ENCODE measurements at regions not wholly inside any gene's neighbourhood (a gene's known extent, or its start where the extent isn't known, plus 50 kb on each side); places are given as distances from the start of the nearest gene placed in this dataset.

DNA sequence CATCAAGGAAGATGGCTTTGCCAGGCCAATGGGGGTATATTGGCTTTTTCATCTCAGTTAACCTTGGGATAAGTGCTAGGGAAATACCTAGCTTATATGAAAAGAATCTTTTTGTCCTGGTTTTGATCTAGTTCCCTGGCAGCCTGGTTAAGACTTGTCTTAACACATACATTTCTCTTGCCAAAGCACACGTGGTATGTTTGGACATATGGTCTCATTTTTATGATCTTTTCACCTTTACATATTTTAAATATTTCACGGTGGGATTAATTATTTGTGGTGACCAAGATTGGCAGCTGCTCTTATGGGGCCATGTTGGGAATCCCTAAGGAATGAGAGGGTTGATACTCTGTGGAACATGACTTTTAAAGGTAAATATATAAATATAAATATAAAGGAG is 312.5 kb downstream of the NPR3 start:
- intact Hi-C loops (cut with micrococcal nuclease), result no loop called here
- Mint-ChIP-seq H3K27me3 (no peaks in the 10 kb centered on the region), H3K27ac (no peak overlapping the region), H3K4me3 (no peak overlapping the region), H3K4me1 (ENCODE audit: low read depth) (no peaks in the 10 kb centered on the region), H3K9me3 (no peaks in the 10 kb centered on the region), H3K36me3 (ENCODE audit: low read depth) (no peaks in the 10 kb centered on the region)
- ChIA-PET POLR2A (no interaction called here), CTCF (no interaction called here)
- TF ChIP-seq, protein P1, sequence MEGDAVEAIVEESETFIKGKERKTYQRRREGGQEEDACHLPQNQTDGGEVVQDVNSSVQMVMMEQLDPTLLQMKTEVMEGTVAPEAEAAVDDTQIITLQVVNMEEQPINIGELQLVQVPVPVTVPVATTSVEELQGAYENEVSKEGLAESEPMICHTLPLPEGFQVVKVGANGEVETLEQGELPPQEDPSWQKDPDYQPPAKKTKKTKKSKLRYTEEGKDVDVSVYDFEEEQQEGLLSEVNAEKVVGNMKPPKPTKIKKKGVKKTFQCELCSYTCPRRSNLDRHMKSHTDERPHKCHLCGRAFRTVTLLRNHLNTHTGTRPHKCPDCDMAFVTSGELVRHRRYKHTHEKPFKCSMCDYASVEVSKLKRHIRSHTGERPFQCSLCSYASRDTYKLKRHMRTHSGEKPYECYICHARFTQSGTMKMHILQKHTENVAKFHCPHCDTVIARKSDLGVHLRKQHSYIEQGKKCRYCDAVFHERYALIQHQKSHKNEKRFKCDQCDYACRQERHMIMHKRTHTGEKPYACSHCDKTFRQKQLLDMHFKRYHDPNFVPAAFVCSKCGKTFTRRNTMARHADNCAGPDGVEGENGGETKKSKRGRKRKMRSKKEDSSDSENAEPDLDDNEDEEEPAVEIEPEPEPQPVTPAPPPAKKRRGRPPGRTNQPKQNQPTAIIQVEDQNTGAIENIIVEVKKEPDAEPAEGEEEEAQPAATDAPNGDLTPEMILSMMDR (IDR thresholded peaks at IDR 0.05), result no peak
- ATAC-seq (no peak), DNase-seq (no peak)

DNA sequence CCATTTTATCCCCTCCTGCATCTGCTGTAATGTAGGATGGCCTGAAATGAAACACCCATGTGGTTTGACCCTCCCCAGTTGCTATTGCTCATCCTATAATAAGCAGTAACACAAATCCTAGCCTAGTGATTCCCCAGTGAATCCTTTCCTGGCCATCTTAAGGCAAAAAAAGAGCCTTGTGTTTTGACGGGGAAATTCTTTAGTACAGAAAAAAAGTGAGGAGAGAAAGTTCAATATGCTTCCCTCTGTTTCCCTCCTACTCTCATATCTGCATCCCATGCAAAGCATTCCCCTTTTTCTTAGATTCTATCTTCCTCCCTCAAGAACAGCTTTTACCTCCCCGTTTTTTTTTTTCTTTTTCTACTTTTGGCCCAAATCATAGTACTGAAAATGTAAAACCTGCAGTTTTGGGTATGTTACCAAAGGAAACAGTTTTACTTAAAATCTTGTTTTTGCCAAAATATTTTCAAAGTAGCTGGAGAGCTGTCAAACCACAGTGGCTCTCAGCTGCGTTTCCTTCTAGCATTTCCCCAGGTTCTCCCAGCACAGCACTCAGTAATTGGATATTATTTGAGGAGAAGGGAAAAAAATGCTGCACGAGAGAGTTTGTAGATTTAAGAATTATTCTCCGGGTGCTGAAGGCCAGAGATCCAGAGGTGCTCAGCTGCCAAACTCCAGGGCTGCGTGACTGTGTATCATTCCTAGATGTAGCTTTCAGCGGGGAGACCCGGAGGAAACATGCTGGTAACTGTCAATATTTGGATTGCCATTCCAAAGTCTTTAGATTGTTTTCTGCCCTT is 321.4 kb downstream of the NPR3 start:
- ChIA-PET CTCF (no interaction called here), POLR2A (no interaction called here)
- intact Hi-C loops (cut with micrococcal nuclease), result no loop called here
- H3K4me1 Mint-ChIP-seq (ENCODE audit: low read depth), result no peaks in the 10 kb centered on the region
- H3K4me3 Mint-ChIP-seq, result no peak overlapping the region
- H3K36me3 Mint-ChIP-seq (ENCODE audit: low read depth), result no peaks in the 10 kb centered on the region
- peaks cover 1% of the 10 kb centered on the region for H3K9me3 Mint-ChIP-seq
- TF ChIP-seq, protein P1 (IDR thresholded peaks at IDR 0.05), result no peak
- H3K27ac Mint-ChIP-seq, result no peak overlapping the region
- no peak for DNase-seq
- ATAC-seq, result no peak
- H3K27me3 Mint-ChIP-seq, result no peaks in the 10 kb centered on the region

DNA sequence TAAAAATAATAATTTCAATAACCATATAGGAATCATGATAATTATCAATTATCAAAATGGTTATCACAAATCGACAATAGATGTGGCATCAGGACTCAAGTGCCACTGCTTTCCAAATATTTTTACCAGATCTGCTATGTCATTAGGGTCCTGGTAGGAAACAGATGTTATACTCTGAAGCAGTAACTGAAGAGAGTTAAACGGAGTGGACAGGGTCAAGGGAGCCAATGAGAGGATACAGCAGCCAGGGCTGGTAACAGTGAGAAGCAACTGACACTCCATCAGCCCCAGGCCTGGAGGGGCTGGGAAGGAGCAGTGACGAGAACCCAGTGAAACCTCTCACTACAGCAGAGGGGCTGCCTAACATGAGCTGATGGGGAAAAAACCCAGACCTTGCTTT is 322.4 kb downstream of the NPR3 start:
- Mint-ChIP-seq H3K9me3 (peaks cover 1% of the 10 kb centered on the region), H3K4me1 (ENCODE audit: low read depth) (no peaks in the 10 kb centered on the region), H3K36me3 (ENCODE audit: low read depth) (no peaks in the 10 kb centered on the region), H3K27me3 (no peaks in the 10 kb centered on the region), H3K27ac (no peak overlapping the region), H3K4me3 (no peak overlapping the region)
- no peak for DNase-seq
- no peak for ATAC-seq
- intact Hi-C loops (cut with micrococcal nuclease), result no loop called here
- ChIA-PET POLR2A (no interaction called here), CTCF (no interaction called here)
- TF ChIP-seq, protein P1 (IDR thresholded peaks at IDR 0.05), result no peak

DNA sequence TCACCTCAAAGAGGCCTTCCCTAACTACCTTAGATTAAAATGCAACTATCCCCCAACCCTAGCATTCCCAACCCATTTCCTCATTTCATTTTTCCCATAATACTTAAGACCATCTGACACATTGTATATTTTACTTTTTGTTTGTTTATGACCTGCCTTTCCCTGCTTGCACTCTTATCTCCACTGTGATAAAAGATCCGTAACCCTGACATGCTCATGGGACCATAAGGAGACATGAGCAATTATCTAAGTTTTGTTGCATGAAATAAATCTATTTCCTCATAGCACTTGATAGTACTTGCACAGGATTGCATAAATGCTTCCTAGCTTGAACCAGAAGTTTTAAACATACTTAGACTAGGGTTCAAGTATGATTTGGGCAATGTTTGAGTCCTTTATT is 323.7 kb downstream of the NPR3 start:
- CTCF ChIA-PET, result no interaction called here
- intact Hi-C loops (cut with micrococcal nuclease), result no loop called here
- Mint-ChIP-seq H3K9me3 (no peaks in the 10 kb centered on the region), H3K36me3 (ENCODE audit: low read depth) (no peaks in the 10 kb centered on the region), H3K4me3 (no peak overlapping the region), H3K4me1 (ENCODE audit: low read depth) (no peaks in the 10 kb centered on the region), H3K27ac (no peak overlapping the region), H3K27me3 (no peaks in the 10 kb centered on the region)
- TF ChIP-seq, protein P1 (IDR thresholded peaks at IDR 0.05), result no peak
- ATAC-seq, result no peak
- DNase-seq, result no peak
- POLR2A ChIA-PET, result no interaction called here

DNA sequence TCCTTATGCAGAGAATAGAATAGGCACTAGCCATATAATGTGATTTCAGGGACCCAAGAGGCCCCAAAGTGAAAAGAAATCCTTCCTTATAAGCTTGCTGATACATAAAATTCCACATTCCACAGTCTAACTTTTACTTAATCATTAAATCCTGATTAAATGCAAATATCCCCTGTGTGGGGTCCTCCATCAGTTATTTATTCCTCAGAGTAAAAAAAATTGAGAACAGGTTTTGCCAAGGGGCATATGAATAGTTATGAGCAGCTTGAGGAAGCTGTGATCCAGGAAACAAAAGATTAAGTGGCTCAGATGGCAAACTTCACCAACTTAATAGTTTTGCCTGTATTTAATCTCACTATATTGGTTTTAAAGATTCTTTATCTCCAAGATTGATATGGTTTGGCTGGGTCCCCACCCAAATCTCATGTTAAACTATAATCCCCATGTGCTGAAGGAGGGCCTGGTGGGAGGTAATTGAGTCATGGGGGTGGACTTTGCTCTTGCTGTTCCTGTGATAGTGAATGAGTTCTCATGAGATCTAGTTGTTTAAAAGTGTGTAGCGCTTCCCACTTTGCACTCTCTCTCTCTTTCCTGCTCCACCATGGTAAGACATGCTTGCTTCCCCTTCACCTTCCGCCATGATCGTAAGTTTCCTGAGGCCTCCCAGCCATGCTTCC is 324.9 kb downstream of the NPR3 start:
- H3K9me3 Mint-ChIP-seq, result no peaks in the 10 kb centered on the region
- no peaks in the 10 kb centered on the region for H3K27me3 Mint-ChIP-seq
- no peak overlapping the region for H3K4me3 Mint-ChIP-seq
- H3K4me1 Mint-ChIP-seq (ENCODE audit: low read depth), result no peaks in the 10 kb centered on the region
- H3K36me3 Mint-ChIP-seq (ENCODE audit: low read depth), result no peaks in the 10 kb centered on the region
- intact Hi-C loops (cut with micrococcal nuclease), result no loop called here
- TF ChIP-seq, protein P1 (IDR thresholded peaks at IDR 0.05), result no peak
- ATAC-seq (no peak), DNase-seq (no peak)
- POLR2A ChIA-PET, result no interaction called here
- no peak overlapping the region for H3K27ac Mint-ChIP-seq
- CTCF ChIA-PET, result no interaction called here
